ENCODE measurements at regions not wholly inside any gene's neighbourhood (a gene's known extent, or its start where the extent isn't known, plus 50 kb on each side); places are given as distances from the start of the nearest gene placed in this dataset.

GRCh38 chr13:81480634-81481033, 1139.7 kb upstream of the SPRY2 start:
- TF ChIP-seq, protein P1, sequence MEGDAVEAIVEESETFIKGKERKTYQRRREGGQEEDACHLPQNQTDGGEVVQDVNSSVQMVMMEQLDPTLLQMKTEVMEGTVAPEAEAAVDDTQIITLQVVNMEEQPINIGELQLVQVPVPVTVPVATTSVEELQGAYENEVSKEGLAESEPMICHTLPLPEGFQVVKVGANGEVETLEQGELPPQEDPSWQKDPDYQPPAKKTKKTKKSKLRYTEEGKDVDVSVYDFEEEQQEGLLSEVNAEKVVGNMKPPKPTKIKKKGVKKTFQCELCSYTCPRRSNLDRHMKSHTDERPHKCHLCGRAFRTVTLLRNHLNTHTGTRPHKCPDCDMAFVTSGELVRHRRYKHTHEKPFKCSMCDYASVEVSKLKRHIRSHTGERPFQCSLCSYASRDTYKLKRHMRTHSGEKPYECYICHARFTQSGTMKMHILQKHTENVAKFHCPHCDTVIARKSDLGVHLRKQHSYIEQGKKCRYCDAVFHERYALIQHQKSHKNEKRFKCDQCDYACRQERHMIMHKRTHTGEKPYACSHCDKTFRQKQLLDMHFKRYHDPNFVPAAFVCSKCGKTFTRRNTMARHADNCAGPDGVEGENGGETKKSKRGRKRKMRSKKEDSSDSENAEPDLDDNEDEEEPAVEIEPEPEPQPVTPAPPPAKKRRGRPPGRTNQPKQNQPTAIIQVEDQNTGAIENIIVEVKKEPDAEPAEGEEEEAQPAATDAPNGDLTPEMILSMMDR (IDR thresholded peaks at IDR 0.05; ENCODE audit: extremely low read depth in 1 of 2, insufficient read depth in 1 of 2, low read depth in 1 of 2, low read length in 2 of 2), result no peak
- TF ChIP-seq MAX (IDR thresholded peaks at IDR 0.05; ENCODE audit: insufficient read depth, insufficient read length) (no peak), POLR2AphosphoS5 (IDR thresholded peaks at IDR 0.05; ENCODE audit: insufficient read depth, low read depth, low read length) (no peak), JUN (IDR thresholded peaks at IDR 0.05; ENCODE audit: borderline replicate concordance, insufficient read depth, insufficient read length, low read depth) (no peak), EZH2 (IDR thresholded peaks at IDR 0.05; ENCODE audit: borderline replicate concordance, low read depth, low read length, severe bottlenecking) (no peak)

Data from endothelial cell of umbilical vein (primary cell).